ENCODE measurements at regions not wholly inside any gene's neighbourhood (a gene's known extent, or its start where the extent isn't known, plus 50 kb on each side); places are given as distances from the start of the nearest gene placed in this dataset.
"Not testable (repeated sequence)": the region's sequence is repeated elsewhere in the genome, so short reads cannot be mapped to it uniquely, and the experiment has no call there.

DNA sequence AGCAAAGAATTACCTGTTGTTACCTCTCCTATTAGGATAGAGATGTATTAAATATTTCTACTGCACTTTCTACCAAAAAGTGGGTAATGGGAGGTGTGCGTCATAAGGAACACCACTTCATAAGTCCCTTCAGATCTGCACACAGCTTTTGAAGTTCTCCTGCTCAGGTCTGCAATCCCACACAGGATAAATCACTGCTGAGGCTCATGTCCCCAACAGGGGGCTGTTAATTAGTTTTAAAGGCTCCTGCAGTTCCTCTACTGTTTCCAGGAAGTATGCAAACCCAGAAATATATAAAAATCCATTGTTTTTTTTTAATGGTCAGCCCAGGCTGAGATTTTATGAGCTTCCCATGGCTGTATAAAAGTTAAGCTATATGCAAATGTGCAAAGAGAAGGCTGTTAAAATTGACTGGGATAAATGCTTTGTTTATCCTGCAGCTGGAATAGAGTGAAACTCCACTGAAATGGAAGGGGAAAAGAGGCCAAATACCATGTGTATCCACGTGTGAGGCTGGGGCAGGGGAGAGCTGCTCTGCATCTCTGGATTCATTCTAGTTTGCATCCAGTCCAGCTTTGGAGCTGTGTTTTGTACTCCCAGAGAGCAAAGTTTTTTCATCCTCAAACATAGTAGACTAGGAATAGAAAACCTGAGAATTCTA, 903.7 kb downstream of the TDRD15 start:
- in situ Hi-C loops (cut with MboI; ENCODE audit: low pct_unique_long_range_greater_than_20kb, low sequenced_read_pairs): no loop called here
- no peak for DNase-seq

DNA sequence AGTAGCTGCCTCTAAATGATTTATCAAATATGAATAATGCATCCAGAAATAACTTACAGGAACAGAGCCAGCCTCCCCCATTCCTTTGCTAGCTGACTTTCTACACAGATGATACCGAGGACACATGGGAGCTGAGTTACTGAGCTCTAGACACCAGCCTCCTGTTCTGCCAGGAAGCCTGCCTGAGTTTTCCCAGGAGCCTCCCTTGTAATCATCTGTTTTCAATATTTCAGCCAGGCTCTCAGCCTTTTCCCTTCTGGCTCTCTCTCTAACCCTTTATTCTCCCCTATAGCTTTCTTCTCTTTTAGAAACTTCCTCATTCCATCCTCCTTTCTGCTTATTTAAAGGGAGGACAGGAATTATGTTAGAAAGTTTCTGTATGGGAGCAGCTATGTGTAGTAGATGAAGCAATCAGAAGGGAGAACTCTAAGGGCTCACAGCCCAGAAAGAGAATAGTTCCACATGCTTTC, 911.6 kb downstream of the TDRD15 start:
- DNase-seq: no peak
- in situ Hi-C loops (cut with MboI; ENCODE audit: low pct_unique_long_range_greater_than_20kb, low sequenced_read_pairs): no loop called here

DNA sequence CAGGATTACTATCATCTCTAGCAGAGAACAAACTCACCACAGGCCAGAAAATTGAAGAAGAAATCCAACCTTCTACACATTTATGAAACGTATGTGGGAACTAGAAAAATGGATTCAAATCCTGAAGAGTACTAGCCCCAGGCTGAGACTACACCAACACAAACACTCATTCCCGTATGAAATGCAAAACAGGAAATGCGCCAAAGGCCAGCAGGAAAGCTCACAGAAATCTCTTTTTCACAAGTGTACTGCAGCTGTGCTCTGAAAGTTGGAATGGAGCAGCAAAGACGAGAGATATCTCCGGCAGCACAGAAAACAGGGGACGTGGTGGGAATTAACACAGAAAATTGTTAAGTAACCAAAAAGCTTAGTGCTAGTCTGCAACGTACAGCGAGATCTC, 913.5 kb downstream of the TDRD15 start:
- DNase-seq: no peak
- in situ Hi-C loops (cut with MboI; ENCODE audit: low pct_unique_long_range_greater_than_20kb, low sequenced_read_pairs): no loop called here

DNA sequence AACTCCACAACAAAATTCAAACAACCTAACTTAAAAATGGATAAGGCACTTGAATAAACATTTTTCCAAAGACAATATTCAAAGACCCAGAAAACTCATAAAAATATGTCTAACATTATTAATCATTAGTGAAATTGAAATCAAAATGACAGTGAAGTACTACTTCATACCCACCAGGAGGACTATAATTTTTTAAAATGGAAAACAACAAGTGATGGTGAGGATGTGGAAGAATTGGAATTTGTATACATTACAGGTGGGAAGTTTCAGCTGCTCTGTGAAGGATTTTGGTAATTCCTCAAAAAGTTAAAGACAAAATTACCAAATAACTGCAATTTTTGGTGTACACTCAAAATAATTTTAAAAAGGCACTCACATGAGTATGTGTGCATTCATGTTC, 920.0 kb downstream of the TDRD15 start:
- no peak for DNase-seq
- in situ Hi-C loops (cut with MboI; ENCODE audit: low pct_unique_long_range_greater_than_20kb, low sequenced_read_pairs): no loop called here

GRCh38 chr2:22055784-22056620, 932.2 kb downstream of the TDRD15 start:
- in situ Hi-C loops (cut with MboI; ENCODE audit: low pct_unique_long_range_greater_than_20kb, low sequenced_read_pairs): no loop called here
- no peak for DNase-seq

GRCh38 chr2:22056621-22057132, 932.9 kb downstream of the TDRD15 start:
- in situ Hi-C loops (cut with MboI; ENCODE audit: low pct_unique_long_range_greater_than_20kb, low sequenced_read_pairs): no loop called here

DNA sequence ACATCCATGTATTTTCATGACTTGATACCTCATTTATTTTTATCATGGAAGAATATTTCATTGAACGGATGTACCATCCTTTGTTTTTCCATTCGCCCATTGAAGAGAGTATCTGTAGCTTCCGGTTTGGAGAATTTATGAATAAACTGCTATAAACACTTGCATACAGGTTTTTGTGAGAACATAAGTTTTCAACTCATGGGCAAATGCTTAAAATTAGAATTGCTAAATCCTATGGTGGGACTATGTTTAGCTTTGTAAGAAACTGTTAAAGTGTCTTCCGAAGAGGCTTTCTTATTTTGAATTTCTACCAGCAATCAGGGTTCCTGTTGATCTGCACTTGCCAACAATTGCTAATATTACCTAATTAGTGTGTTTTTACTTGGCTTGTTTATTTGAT, 938.9 kb downstream of the TDRD15 start:
- no peak for DNase-seq
- in situ Hi-C loops (cut with MboI; ENCODE audit: low pct_unique_long_range_greater_than_20kb, low sequenced_read_pairs): no loop called here

More at GRCh38 chr2:22056621-22057132, 932.9 kb downstream of the TDRD15 start:
- no peak for DNase-seq

- in situ Hi-C loops (cut with MboI; ENCODE audit: low pct_unique_long_range_greater_than_20kb, low sequenced_read_pairs): no loop called here
- no peak for DNase-seq
Measured at GRCh38 chr2:22076454-22076853, 952.7 kb downstream of the TDRD15 start.

DNA sequence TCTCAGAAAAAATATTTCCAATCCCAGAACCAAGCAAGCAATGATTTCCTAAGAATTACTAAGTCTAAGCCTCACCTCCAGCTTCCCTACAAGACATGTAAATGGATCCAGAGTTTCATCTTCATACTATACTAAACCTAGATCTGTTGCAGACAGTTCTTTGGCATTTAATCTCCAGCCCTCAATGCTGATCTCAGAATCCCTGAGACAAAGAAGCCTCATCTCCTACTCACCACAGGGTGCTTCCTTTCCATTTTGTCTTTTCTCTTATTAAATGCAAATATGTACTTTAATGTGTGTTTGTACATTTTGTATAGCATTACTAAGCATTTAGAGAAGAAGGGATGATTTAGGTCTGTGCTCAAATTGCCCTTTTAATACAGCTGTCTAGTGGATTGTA, 954.9 kb downstream of the TDRD15 start:
- no peak for DNase-seq
- in situ Hi-C loops (cut with MboI; ENCODE audit: low pct_unique_long_range_greater_than_20kb, low sequenced_read_pairs): no loop called here

DNA sequence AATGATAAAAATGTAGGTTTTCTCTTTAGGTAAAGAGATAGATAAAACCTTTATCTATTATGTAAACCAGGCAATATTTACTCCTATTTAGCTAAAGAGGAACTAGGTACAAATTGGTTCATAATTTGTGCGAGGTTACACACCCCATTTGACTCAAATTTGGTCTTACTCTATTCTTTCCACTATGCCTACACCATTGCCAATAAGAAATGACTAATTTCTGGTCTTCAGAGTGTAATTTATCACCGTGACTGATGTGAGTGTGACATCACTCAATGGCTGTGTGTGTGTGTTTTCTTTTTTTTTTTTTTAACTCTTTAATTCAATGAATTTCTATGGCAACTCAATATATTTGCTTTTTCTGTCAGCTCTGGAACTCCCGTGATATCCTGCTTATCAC, 955.8 kb downstream of the TDRD15 start:
- in situ Hi-C loops (cut with MboI; ENCODE audit: low pct_unique_long_range_greater_than_20kb, low sequenced_read_pairs): no loop called here
- DNase-seq: no peak

DNA sequence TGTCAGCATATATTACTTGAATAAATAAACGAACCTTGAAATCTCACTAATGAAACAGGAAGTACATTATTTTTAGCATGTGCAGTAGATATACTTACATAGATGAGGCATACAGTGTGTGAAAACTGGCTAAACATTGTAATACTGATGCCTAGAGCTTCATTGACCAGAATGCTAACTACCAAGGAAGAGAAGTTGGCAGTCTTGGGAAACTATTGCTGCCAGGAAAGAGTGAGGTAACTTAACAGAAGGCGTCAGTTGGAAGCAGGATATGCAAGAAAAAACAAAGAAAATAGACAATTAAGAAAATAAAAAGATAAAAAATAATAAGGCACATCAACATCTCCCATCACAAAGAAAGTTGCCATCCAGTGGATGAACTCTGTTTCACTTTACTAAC, 963.0 kb downstream of the TDRD15 start:
- in situ Hi-C loops (cut with MboI; ENCODE audit: low pct_unique_long_range_greater_than_20kb, low sequenced_read_pairs): no loop called here
- DNase-seq: no peak

DNA sequence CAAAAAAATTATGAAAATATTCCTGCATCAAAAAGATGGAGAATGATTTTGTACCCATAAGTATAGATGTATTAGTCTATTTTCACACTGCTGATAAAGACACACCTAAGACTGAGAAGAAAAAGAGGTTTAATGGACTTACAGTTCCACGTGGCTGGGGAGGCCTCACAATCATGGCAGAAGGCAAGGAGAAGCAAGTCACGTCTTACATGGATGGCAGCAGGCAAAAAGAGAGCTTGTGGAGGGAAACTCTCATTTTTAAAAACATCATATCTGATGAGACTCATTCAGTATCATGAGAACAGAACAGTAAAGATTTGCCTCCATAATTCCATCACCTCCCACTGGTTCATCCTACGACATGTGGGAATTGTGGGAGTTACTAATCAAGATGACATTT, 979.8 kb downstream of the TDRD15 start:
- in situ Hi-C loops (cut with MboI; ENCODE audit: low pct_unique_long_range_greater_than_20kb, low sequenced_read_pairs): not testable (repeated sequence)

GRCh38 chr2:22110244-22110651, 986.5 kb downstream of the TDRD15 start:
- DNase-seq: no peak
- in situ Hi-C loops (cut with MboI; ENCODE audit: low pct_unique_long_range_greater_than_20kb, low sequenced_read_pairs): no loop called here

More for the DNA sequence above, 979.8 kb downstream of the TDRD15 start:
- DNase-seq: not testable (repeated sequence)

DNA sequence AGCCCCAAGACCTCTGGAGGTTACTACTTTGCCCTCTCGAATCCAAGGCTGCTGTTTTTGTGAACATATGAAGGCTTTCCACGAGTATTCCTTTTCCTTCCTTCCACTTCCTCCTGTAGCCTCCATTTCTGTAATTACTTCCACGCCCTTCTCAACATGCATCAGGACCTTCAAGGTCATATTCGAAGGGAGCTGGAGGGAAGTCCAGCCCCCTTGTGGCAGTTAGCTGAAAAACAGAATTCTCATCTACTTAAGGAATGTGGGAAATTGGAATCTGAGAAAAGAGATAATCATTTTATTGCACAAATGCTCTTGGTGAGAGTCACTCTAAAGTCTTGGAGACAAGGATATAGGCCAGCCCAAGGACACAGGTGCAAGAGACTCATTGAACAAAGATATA, 1000.2 kb downstream of the TDRD15 start:
- DNase-seq: peak; percentile 4
- in situ Hi-C loops (cut with MboI; ENCODE audit: low pct_unique_long_range_greater_than_20kb, low sequenced_read_pairs): no loop called here

- no peak for DNase-seq
- in situ Hi-C loops (cut with MboI; ENCODE audit: low pct_unique_long_range_greater_than_20kb, low sequenced_read_pairs): no loop called here
Measured at GRCh38 chr2:22126106-22126505, 1002.3 kb downstream of the TDRD15 start.

DNA sequence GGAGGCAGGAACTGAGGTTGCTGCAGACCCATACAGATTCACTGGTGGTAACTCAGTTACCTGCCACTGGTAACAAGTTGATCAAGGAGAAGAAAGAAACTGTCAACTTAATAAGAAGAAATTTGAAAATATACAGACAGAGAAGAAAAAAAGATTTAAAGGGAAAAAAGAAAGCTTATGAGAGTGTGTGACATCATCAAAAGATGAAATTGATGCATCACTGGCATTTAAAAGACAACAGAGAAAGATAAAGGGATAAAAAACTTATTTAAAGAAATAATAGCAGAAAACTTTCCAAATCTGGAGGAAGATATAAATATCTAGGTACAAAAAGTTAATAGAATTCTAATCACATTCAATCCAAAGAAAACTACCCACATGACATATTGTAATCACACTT, 1003.2 kb downstream of the TDRD15 start:
- DNase-seq: no peak

DNA sequence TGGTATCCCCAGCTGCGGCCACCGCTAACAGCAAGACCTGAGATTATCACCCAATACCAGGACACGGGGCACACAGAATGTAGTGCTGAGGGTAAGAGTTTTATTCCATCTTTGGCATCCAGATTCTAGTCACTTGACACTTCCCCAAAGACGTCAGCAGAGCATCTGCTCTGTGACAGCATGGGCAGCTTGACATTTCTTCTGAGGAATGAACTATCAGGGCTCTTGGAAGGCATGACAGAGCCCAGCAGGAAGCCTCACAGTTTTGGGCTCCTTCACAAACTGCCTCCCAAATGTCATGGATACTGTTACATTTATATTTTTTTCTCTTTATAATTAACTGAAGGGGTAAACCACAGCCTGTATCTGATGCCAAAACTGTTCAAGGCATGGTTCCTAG, 1010.7 kb downstream of the TDRD15 start:
- in situ Hi-C loops (cut with MboI; ENCODE audit: low pct_unique_long_range_greater_than_20kb, low sequenced_read_pairs): no loop called here
- DNase-seq: no peak

More for the DNA sequence above, 1003.2 kb downstream of the TDRD15 start:
- in situ Hi-C loops (cut with MboI; ENCODE audit: low pct_unique_long_range_greater_than_20kb, low sequenced_read_pairs): no loop called here

DNA sequence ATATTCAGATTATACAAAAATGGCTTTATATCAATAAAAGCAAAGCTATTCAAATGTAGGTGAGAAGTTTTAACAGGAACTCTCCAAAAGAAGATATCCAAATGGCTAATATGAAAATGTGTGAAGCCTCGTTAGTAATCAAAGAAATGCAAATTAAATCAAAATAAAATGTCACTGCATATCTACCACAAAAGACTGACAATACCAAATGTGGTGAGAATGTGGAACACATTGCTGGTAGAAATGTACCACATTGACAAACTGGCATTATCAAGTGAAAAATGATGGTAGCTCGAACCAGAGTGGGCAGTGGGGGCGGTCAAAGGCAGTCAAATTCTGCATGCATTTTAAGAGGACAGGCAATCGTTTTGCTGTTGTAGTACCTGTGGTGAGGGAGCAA, 1012.7 kb downstream of the TDRD15 start:
- no peak for DNase-seq
- in situ Hi-C loops (cut with MboI; ENCODE audit: low pct_unique_long_range_greater_than_20kb, low sequenced_read_pairs): no loop called here

- no peak for DNase-seq
- in situ Hi-C loops (cut with MboI; ENCODE audit: low pct_unique_long_range_greater_than_20kb, low sequenced_read_pairs): no loop called here
Measured at GRCh38 chr2:22143840-22144239, 1020.1 kb downstream of the TDRD15 start.

- in situ Hi-C loops (cut with MboI; ENCODE audit: low pct_unique_long_range_greater_than_20kb, low sequenced_read_pairs): no loop called here
- no peak for DNase-seq
Measured at GRCh38 chr2:22153931-22154613, 1030.3 kb downstream of the TDRD15 start.
